GM21619 (cell line): ENCODE measurements at regions not wholly inside any gene's neighbourhood (a gene's known extent, or its start where the extent isn't known, plus 50 kb on each side); places are given as distances from the start of the nearest gene placed in this dataset.
"Not testable (repeated sequence)": the region's sequence is repeated elsewhere in the genome, so short reads cannot be mapped to it uniquely, and the experiment has no call there.

Source experiments
- ATAC-seq: cut with Tn5 transposase; IDR thresholded peaks from one replicate; pipeline ENCODE4 v1.9.1; 2021; ENCODE audit not compliant: unreplicated experiment

GRCh38 chr11:97502201-97502600 is 1112.4 kb downstream of the JRKL start:
- ATAC-seq = no peak

GRCh38 chr11:97506076-97506759 is 1116.4 kb downstream of the JRKL start:
- ATAC-seq = no peak

- no peak for ATAC-seq
These were observed 1124.6 kb downstream of the JRKL start for GRCh38 chr11:97514446-97514845.

- ATAC-seq = no peak
These were observed 1126.9 kb downstream of the JRKL start for GRCh38 chr11:97516688-97517087.

GRCh38 chr11:97525273-97525672 is 1135.5 kb downstream of the JRKL start:
- no peak for ATAC-seq

- ATAC-seq = no peak
These were observed 1147.8 kb downstream of the JRKL start for GRCh38 chr11:97537407-97538150.

GRCh38 chr11:97544431-97544830 is 1154.6 kb downstream of the JRKL start:
- ATAC-seq = no peak

GRCh38 chr11:97548280-97548679 is 1158.5 kb downstream of the JRKL start:
- ATAC-seq = no peak

- ATAC-seq = no peak
These were observed 1167.6 kb downstream of the JRKL start for GRCh38 chr11:97557399-97557798.

- ATAC-seq = no peak
These were observed 1178.0 kb downstream of the JRKL start for GRCh38 chr11:97567801-97568200.

- no peak for ATAC-seq
These were observed 1180.8 kb downstream of the JRKL start for GRCh38 chr11:97570636-97571035.

- ATAC-seq = not testable (repeated sequence)
These were observed 1184.0 kb downstream of the JRKL start for GRCh38 chr11:97573771-97574170.

GRCh38 chr11:97574976-97575665 is 1185.3 kb downstream of the JRKL start:
- ATAC-seq = no peak

GRCh38 chr11:97607291-97608000 is 1217.6 kb downstream of the JRKL start:
- no peak for ATAC-seq

- ATAC-seq = no peak
These were observed 1220.2 kb downstream of the JRKL start for GRCh38 chr11:97610000-97610399.

- ATAC-seq = no peak
These were observed 1221.0 kb downstream of the JRKL start for GRCh38 chr11:97610854-97611253.

- no peak for ATAC-seq
These were observed 1221.5 kb downstream of the JRKL start for GRCh38 chr11:97611345-97611744.

- no peak for ATAC-seq
These were observed 1224.8 kb downstream of the JRKL start for GRCh38 chr11:97614606-97615005.

GRCh38 chr11:97615546-97615945 is 1225.7 kb downstream of the JRKL start:
- ATAC-seq = no peak

GRCh38 chr11:97617031-97617430 is 1227.2 kb downstream of the JRKL start:
- ATAC-seq = no peak

- ATAC-seq = no peak
These were observed 1230.2 kb downstream of the JRKL start for GRCh38 chr11:97620007-97620406.
